NCI-H2171 (cell line): ENCODE measurements at regions not wholly inside any gene's neighbourhood (a gene's known extent, or its start where the extent isn't known, plus 50 kb on each side); places are given as distances from the start of the nearest gene placed in this dataset.
A peak's percentile ranks its signal among the peaks of the same experiment; 100 is the strongest.

Source experiments
- DNase-seq: peaks from one replicate; lab custom pipeline; 2025; lab: John Stamatoyannopoulos, UW

DNA sequence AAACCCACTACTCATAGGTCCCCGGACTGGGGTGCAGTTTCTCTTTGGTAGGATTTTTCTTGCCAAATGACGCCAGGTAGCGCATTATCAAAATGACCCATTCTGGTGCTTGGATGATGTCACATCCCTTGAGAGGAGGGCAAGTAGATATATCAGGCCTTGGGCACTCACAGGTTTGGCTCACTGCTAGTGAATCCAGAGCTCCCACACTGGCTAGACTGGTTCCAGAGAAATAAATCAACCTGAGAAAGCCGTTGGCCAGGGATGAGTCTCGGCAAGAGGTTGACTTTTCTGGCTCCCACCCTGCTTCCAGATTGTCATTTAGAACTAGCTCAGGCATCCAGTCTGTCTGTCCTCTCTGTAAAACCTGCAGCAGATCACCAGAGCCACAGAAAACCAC lies 188.4 kb upstream of the MAF start:
- DNase-seq = no peak

DNA sequence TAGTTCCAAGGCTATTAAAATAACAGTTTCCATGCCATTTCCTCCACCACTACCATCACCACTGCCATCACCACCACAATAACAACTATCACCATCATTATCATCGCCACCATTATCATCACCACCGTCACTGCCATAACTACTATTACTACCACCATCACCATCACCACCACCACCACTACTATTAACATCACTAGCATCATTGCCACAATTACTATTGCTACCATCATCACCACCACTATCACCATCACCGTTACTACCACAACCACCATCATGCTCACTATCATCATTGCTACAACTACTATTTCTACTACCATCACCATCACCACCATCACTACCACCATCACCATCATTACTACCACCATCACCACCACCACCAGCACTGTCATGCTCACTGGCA lies 185.9 kb upstream of the MAF start:
- DNase-seq = no peak

DNA sequence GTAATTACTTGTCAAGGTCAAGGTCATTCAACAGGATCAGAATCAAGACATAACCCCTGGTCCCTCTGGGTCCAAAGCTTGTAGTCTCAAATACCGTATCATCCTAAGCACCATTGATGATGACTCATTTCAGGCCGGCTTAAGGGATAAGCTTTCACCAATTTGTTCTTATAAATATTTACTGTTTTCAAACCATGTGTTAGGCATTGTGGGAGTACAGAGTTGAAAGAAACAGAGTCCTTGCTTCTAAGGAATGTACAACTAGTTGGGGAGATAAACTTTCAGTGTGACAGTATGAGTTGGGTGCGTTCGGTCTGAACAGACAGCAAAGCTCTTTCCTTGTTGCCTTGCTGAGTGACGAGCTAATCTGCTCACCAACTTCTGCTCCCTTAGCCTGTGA lies 183.5 kb upstream of the MAF start:
- no peak for DNase-seq

DNA sequence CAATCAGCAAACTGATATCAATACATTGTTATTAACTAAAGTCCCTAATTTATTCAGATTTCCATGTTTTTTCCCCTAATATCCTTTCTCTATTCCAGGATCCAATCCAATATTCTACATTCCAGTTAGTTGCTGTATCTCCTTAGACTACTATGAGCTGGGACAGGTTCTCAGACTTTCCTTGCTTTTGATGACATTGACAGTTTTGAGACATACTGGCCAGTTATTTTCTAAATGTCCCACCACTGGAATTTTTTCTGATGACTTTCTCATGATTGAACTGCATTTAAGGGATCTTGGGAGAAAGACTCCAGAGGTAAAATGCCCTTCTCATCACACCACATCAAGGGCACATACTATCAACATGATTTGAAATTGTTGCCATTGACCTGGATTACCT lies 177.1 kb upstream of the MAF start:
- no peak for DNase-seq

DNA sequence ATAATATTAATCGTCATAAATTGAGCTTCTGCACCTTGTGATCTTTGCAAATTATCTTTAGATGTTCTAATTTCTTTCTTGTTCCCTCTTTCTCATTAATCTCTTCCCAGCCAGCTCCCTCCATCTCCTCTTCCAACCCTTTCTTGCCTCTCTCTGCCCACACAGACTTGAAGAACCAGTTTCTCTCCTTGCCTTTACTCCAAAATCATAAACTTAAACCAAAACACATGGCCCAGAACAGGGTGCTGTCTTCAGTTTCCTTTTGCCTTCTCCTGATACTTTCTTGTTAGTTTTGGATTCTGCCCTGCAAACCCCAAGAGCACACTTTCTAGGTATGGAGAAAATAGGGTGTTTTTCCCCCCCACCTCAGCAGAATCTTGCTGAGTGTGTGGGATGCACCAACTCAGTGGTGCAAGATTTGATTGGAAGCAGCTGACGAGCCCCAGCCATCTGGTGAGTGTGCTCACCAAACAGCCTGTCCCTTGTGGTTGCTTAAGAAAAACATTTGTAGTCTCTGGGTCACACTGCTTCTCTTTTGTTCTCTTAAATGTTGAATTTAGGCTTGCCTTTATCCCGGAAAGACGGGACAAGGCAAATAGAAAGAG lies 175.8 kb upstream of the MAF start:
- DNase-seq = no peak

DNA sequence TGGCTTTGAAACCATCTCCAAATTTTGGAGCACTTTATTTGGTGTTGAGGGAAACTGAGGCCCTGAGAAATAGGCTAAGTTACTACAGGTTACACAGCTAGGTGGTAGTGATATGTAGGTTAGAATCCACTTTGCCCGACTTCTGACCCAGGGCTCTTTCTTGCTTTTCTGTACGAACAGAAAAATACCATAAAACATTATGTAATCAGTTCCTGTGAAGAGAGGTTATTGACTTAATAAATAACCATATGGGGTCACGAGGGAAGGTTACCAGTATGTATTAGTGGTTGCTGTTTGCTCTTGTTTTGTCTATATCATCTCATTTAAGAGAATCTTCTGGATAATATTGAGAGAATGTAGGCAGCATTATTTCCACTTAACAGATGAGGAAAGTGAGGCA lies 172.2 kb upstream of the MAF start:
- DNase-seq = no peak

DNA sequence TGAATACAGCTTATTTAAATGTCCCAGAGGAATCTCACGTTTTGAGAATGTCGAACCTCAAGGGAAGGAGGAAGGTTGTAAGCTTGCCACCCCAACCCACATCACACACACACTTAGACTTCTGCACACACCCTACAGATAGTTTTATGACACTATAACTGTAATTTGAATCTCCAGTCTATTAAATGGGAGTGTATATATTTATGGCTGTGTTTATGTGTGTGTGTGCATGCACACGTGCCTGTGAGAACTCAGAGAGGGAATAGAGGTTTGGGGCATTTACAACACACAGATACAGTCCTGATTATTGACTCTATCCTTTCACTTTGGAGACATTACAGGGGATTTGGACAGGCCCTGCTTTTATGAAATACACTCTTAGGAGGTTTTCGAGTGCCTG lies 171.5 kb upstream of the MAF start:
- DNase-seq = no peak

DNA sequence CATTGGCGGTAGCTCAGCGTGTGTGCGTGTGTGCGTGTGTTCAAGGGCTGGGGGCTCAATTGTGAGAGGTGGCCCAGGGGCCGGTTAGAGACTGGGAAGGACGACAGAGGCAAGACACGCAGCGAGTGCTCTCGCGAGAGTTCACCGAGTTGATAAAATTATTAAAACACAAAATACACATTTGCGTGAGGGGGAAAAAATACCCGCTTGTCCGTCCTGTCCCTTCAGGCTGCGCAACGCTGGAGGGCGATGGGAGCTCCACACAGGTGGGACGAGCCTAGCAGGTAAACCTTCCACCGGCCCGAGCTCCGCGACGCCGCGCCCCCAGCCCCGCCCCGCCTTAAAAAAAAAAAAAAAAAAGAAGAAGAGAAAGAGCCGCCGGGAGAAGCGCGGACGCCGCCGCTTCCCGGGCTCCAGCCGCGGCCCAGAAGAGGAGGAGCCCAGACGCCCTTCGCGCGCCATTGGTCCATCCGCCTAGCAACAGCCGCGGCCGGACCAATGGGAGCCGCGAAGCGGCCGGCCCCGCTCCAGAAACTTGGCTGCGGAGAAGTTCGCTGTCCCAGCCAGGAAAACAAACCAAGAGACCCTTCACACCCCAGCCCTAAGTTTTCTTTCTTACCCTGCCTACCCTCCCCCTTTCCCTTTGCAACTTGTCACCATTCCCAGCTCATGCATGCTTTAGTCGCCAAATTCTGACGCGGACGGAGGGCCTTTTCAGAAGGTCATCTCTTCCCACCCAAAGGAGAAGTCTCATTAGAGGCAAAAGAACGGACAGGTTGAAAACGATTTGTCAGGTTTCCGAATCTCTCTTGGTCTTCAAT lies 169.9 kb upstream of the MAF start:
- DNase-seq = peak; percentile 67

DNA sequence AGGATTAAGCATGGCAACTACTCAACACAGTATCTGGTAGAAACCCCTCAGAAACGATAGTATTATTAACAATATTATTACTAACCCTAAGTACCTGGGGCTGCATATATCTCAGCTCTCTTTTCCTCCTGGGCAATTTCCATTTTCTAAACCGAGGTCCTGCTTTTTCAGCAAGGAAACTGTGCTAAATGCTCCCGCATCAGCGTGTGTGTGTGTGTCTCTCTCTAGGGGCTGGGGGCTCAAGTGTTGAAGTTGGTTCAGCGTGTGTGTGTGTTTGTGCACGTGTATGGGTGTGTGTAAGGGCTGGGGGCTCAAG lies 169.3 kb upstream of the MAF start:
- DNase-seq = no peak

DNA sequence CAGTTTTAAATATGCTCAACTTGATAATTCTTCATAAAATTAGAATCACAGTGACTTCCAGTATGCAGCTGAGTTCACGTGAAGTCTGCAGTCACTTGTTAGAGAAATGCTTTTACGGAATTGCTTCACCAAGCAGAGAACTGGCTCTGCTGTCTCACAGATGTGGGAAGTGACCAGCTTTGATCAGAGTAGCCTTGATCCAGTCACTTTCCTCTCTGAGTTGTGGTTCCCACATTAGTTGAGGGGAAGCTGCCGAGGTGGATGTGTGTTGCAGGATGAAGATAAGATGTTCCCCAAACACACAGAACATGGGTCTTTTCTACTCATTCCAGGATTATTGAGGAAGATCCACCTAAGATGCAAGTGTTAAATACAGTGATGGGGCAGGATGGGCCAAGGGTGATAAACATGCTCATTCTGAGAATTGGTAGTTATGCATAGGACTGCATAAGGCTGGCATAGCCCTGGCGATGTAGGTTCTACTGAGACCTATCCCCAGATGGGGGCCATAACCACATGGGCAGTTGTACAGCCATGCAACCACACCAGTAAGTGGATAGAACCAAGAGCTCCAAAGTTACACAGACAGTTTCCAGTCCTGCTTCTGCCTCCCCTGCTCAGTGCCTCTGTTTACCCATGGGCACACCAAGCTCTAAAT lies 168.9 kb upstream of the MAF start:
- DNase-seq = no peak

DNA sequence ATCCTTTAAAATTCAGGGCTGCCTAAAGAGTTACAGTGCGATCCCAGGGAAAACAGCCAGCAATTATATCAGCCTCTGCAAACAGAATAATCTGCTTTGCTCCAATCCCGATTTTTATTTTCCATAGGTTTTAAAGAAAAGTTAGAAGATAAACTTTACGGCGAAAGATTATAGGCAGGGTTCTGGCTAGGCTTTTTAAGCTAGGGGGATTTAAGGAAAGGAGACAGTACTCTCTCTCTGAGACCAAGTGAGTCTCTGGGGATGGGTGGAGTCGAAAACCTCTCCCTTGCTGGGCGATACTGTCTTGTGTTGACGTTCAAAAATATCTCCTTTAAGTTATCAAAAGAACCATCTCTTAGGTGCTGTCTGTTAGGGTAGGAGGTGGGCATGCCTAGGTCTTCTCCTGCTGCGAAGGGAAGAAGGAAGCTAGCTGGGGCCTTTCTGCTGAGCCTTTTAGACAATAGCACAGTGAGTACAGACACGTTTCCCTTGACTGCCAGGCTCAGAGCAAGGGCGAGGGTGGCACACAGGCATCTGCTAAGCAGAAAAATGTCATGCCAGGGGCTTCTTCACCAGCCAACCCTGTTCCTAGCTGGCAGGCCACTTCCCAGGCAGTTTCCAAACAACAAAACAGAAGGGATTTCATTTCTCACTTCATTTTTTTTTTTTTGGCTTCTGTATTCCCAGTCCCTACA lies 167.9 kb upstream of the MAF start:
- DNase-seq = no peak

DNA sequence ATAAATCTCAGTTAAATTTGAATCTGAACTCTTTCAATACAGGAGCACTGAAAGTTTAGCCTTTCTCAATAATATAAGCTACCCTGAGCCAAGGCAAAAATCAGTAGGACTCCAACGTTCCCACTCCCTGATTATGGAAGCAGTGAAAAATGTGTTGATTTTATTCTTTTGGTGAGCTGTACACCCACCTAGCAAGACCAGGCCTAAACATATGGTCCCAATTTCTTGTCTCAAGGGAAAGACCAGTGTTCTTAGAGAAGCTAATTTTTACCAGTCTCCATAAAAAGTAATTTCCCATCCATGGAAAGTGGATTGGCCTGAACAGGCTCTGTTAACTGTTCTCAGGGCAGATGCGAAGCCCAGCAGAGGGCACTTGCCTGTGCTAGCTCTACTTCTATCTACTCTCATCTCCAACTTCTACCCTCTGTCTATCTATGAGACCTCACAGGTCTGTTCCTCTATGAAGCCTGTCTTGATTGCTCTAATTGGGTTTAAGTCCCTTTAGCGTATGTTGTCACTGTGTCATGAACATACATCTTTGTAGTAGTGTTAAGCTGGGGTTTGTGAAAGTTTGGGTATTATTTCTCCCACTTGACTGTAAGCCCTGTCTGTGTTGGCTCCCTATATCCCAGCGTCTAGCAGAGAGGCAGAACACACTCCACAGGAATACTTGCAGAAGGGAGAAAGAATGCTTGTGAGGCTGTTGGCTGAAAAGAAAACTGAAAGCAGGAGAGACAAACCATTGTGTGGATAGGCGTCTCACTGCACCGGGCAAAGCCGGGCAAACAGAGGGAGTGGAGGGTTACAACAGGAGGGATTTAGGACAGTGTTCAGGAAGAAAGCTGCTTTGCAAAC lies 167.1 kb upstream of the MAF start:
- DNase-seq = no peak

DNA sequence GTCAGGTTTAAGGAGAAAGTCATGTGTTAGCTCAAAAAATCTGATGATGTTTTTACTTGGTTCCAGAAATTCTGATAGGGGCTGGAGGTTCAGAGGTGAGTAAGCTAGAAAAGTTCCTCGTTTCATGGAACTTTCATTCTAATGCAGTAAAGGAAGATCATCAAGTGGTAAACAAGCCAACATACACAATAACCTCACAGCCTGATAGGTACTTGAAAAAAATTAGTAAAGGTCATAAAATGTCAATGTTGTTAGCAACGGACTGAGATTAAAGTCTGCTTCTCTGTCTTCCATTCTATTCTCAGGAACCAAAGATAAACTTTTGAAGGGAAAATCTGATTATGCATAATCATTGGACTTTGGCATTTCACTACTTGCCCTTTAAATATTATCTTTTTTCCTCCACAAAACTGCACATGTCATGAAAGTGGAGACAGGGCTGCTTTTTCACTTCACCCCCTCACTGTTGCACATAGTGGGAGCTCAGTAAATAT lies 165.4 kb upstream of the MAF start:
- DNase-seq = no peak

DNA sequence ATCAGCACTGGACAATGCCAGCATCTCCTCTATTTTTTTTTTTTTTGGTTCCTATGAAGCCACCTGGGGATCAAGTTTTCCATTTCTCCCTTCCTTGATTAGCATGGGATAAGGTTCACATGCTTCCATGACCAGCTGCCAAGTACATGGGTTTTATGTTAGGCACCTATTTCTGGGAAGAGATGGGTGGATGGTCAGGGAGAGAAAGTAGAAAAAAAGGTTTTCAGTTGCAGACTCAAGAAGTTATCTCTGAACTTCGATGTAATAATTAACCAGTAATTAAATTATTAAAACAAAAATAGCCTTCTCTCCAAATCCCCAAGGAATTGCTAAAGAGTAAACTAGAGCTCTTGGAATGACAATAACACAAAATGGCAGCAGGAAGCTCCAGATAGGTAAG lies 164.9 kb upstream of the MAF start:
- DNase-seq = no peak

DNA sequence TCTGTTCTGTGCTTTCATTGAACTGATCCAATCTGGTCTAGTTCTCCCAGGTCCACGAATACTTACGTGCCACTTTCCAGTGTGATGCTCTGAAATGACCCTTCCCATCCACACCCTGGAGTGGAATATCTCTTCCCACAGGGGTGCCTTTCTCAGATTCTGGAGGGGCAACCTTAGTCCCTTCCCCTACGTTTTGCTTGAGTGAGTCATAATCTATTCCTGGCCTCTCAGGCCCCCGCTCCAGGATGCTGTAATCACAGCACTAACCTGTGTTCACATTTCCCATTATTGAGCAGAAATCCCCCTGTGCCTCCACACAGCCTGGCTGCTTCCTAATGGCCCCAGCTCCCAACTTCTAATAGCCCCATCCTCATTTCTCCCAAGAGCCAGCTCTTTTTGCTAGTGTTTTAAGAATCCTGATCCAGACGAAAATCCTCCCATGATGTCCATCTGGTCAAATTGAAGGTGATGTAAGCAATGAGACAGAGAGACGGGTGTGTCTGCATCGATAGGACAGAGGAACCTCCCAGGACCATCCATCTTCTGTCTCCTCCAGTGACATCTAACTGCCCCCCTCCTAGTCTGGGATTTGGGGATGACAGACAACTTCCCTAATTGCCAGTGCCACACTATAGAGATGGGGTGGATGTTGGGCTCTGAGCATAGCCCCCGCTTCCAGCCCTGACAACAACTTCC lies 164.0 kb upstream of the MAF start:
- no peak for DNase-seq

DNA sequence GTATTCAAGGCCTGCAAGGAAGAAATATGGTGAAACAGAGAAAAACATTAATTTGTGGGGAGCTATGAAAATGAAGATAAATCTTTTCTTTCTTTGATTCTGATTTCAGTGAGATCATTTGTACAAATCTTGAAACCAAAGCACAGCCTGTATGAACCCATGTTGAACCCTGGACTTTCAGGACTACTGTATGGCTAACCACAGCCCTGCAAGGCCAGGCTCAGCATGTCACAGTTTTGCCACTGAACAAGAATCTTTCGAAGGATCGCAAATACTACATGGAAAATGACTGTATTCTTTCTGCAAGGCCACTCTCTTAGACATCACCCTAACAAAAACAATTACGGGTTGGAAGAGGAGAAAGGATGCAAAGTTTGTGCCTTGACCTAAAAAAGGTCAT lies 161.7 kb upstream of the MAF start:
- no peak for DNase-seq

DNA sequence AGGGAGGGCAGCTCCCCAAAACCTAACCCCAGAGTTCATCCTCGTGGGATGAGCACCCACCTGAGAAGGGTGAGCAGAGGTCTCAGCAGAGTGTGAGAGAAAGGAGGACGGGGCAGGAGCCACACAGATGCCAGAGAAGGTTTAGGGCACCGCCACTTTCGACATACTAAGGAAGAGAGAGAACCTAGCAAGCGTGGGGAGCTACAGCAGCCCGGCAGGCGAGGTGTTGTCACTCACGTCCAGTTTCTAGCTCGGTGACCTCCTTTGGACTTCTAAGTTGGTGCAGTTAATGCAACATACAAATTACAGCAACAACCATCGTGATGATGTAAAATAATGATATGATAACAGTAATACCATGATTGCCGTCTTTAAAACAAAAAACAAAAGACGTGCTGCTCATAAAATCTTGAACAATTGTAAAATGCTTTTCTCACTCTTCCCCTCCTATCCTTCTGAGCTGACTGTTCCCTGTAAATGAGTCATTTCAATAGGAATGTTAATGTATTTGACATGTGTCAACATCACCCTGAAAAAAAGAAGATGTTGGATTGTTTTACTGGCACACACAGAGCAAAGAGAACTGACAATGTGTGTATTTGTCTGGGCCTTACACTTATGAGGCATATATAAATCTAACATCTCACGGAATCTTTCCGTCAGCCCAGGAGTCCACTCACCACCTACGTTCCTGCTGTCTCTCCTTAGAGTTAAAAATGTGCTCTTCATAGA lies 158.2 kb upstream of the MAF start:
- DNase-seq = no peak

DNA sequence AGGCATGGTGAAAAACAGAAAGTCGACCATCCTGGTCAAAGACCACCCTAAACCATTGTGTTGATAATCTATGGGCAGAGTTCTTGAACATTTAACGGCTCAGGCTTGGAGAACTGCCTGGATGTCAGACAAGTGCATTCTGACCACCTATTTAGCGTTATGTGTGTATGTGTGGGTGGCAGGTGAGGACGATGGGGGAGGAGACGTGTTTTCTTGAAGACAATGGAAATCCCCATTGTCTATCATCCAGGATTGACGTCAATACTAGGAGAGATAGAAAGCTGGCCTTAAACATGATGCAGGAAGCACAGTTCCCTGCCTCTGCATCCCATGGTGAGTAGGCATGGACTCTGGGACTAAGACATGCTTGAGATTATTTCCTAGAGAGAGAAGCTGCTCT lies 157.4 kb upstream of the MAF start:
- DNase-seq = no peak

DNA sequence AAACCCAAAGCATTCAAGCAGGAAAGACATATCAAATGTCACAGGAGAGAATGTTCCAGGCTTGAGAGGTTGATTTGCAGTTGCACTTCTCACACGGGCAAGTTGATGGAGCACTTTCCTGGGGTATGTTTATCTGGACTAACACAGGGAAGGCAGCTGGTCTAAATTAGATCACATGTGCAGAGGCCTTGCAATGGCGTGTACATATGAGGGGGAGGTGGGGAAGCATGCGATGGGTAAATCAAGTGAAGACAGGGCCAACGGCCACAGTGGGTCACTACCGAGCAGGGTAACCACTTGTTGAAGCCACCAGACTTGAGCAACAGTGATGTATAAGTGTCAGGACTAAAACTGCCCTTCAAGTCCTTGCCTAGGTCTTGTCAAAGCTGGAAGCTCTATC lies 156.6 kb upstream of the MAF start:
- no peak for DNase-seq

DNA sequence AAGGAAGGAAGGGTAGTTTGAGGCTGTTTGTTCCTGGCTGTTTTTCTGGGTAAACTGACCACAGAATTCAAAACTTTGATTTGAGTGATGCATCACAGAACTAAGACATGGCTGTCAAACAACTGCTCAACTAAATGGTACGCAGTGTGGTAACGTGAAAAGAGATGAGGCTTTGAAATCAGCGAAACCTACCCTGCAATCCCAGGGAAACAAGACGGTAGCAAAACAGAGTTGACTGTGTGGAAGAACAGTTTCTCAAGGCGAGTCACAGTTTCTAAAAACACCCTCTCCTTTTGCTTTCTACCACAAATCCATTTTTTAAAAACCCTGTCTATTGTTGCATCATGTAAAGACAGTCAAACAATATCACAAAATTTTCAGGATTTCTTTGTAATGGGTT lies 156.0 kb upstream of the MAF start:
- DNase-seq = no peak

DNA sequence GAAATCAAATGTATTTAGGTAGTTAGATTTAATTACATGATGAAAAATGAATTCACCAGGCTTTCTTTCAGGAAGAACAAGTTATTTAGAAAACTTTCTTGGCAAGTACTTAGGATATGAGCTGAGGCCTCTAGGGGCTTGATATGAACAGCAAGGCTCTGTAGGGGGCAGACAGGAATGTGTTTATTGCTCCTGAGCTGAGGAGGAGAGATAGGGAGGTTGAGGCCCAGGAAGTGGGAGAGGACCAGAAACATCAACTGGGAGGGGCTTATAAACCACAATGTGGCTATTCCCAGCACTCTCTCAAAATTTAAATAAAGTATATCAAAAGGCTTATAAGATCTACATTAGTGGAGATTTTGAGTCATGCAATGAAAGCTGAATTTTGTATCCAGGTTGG lies 154.0 kb upstream of the MAF start:
- no peak for DNase-seq
